ENCODE measurements at regions not wholly inside any gene's neighbourhood (a gene's known extent, or its start where the extent isn't known, plus 50 kb on each side); places are given as distances from the start of the nearest gene placed in this dataset.

DNA sequence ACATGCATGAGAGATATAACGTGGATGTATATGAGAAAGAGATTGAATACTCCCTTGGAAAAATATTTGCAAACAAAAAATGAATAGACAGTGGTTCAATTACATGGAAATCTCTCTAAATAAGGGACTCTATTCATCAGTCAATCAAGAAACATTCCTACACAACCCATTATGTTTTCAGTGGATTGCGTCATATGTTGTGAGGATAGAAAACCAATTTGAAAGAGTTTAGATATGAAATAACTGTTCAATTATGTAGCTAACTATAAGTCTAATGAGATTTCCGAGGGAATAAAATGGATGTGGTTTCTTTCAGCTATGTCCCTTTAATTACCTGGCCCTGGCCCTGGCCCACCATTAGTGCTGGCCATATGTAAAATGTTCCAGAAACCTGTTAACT is 86.7 kb upstream of the TMCO5A start:
- Histone ChIP-seq H3F3A (replicated peaks; ENCODE audit: insufficient read depth) (no peaks in the 10 kb centered on the region), H3K79me2 (ENCODE audit: insufficient read depth) (no peaks in the 10 kb centered on the region), H3K9me2 (no peaks in the 10 kb centered on the region), H3K4me1 (ENCODE audit: control insufficient read depth in 1 of 2, insufficient read depth in 2 of 2, low read depth in 1 of 2, low read length in 1 of 2) (no peaks in the 10 kb centered on the region), H3K36me3 (replicated peaks in 1 of 2; ENCODE audit: control insufficient read depth in 1 of 2, insufficient read depth in 2 of 2, low read length in 1 of 2) (no peaks in the 10 kb centered on the region), H3K9ac (no peak overlapping the region), H4K20me1 (ENCODE audit: insufficient read depth) (no peaks in the 10 kb centered on the region), H3K4me3 (ENCODE audit: low read depth in 2 of 2, low read length in 1 of 2) (no peak overlapping the region), H3K4me2 (no peak overlapping the region), H3K9me3 (no peaks in the 10 kb centered on the region), H3K27ac (ENCODE audit: low read depth in 2 of 2, low read length in 1 of 2) (no peak overlapping the region), H3K27me3 (ENCODE audit: insufficient read depth) (no peaks in the 10 kb centered on the region), H2AFZ (ENCODE audit: low read depth) (no peak overlapping the region)
- CTCF ChIA-PET: interaction anchor here (0.6 kb wide), 1 partner anchor 20 kb away, joined by 3 read pairs; no protein-coding TSS in a partner anchor
- POLR2A ChIA-PET: no interaction called here
- no peak for DNase-seq
- TF ChIP-seq, protein P1, sequence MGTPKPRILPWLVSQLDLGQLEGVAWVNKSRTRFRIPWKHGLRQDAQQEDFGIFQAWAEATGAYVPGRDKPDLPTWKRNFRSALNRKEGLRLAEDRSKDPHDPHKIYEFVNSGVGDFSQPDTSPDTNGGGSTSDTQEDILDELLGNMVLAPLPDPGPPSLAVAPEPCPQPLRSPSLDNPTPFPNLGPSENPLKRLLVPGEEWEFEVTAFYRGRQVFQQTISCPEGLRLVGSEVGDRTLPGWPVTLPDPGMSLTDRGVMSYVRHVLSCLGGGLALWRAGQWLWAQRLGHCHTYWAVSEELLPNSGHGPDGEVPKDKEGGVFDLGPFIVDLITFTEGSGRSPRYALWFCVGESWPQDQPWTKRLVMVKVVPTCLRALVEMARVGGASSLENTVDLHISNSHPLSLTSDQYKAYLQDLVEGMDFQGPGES (IDR thresholded peaks at IDR 0.05; ENCODE audit: low read depth, low read length): no peak
- TF ChIP-seq POLR2AphosphoS5 (IDR thresholded peaks at IDR 0.05; ENCODE audit: low read depth, low read length) (no peak), MXI1 (IDR thresholded peaks at IDR 0.05; ENCODE audit: low read depth, low read length) (no peak), EZH2phosphoT487 (IDR thresholded peaks at IDR 0.05; ENCODE audit: borderline replicate concordance, low read depth) (no peak), MEF2A (IDR thresholded peaks at IDR 0.05; ENCODE audit: borderline replicate concordance, low read depth) (no peak), FOSL2 (IDR thresholded peaks at IDR 0.05; ENCODE audit: borderline replicate concordance, low read depth) (no peak), ELF1 (IDR thresholded peaks at IDR 0.05) (no peak), REST (IDR thresholded peaks at IDR 0.05; ENCODE audit: low read depth, low read length) (no peak), TAF1 (IDR thresholded peaks at IDR 0.05; ENCODE audit: borderline replicate concordance, low read depth, low read length) (no peak), CHD2 (IDR thresholded peaks at IDR 0.05; ENCODE audit: low read length, partially characterized antibody) (no peak), RAD21 (IDR thresholded peaks at IDR 0.05; ENCODE audit: low read length) (no peak), FOXM1 (IDR thresholded peaks at IDR 0.05; ENCODE audit: low read depth) (no peak), MAX (IDR thresholded peaks at IDR 0.05; ENCODE audit: low read depth) (no peak)
- 72% methylated on average over 3 of the region's 3 CpGs for WGBS (ENCODE audit: low lambda C conversion rate)

DNA sequence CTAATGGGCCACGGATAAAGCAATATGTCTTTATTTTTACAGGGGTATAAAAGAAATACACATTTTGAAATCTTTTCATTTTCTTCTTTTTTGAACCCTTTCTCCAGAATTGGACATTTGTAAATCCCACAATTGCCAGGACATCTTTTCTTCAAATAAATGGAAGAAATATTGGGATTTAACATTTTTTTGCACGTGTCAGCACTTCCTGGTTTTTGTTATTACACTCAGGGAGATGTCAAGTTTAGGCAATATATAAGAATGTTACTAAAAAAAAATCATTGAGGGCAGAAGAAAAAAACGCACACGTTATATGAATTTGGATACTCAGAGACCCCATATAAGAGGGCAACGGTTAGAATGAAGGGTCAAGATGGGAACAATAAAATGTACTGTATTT is 78.3 kb upstream of the TMCO5A start:
- no peaks in the 10 kb centered on the region for H3K27me3 ChIP-seq (ENCODE audit: insufficient read depth)
- no peaks in the 10 kb centered on the region for H3K9me3 ChIP-seq
- WGBS (ENCODE audit: low lambda C conversion rate): 87% methylated on average over 5 of the region's 5 CpGs
- no peaks in the 10 kb centered on the region for H3K9me2 ChIP-seq
- H3K9ac ChIP-seq: no peak overlapping the region
- no peaks in the 10 kb centered on the region for H3K36me3 ChIP-seq (replicated peaks in 1 of 2; ENCODE audit: control insufficient read depth in 1 of 2, insufficient read depth in 2 of 2, low read length in 1 of 2)
- CTCF ChIA-PET: interaction anchor here (1.6 kb wide), 1 partner anchor 18 kb away, joined by 3 read pairs; no protein-coding TSS in a partner anchor
- no peak for DNase-seq
- H3K79me2 ChIP-seq (ENCODE audit: insufficient read depth): no peaks in the 10 kb centered on the region
- no peak overlapping the region for H3K4me2 ChIP-seq
- POLR2A ChIA-PET: no interaction called here
- H3K27ac ChIP-seq (ENCODE audit: low read depth in 2 of 2, low read length in 1 of 2): no peak overlapping the region
- H4K20me1 ChIP-seq (ENCODE audit: insufficient read depth): no peaks in the 10 kb centered on the region
- H3K4me1 ChIP-seq (ENCODE audit: control insufficient read depth in 1 of 2, insufficient read depth in 2 of 2, low read depth in 1 of 2, low read length in 1 of 2): no peaks in the 10 kb centered on the region; a peak in 1 of 4 replicates
- H3F3A ChIP-seq (replicated peaks; ENCODE audit: insufficient read depth): no peaks in the 10 kb centered on the region
- no peak overlapping the region for H3K4me3 ChIP-seq (ENCODE audit: low read depth in 2 of 2, low read length in 1 of 2)
- no peak overlapping the region for H2AFZ ChIP-seq (ENCODE audit: low read depth)
- TF ChIP-seq JUND (IDR thresholded peaks at IDR 0.05) (no peak), USF2 (IDR thresholded peaks at IDR 0.05; ENCODE audit: borderline replicate concordance, low read depth, low read length) (no peak), FOXJ3 (CRISPR knock-in tag; IDR thresholded peaks at IDR 0.05) (no peak), RAD21 (IDR thresholded peaks at IDR 0.05; ENCODE audit: low read length) (no peak), NFIC (IDR thresholded peaks at IDR 0.05; ENCODE audit: borderline replicate concordance) (no peak), REST (IDR thresholded peaks at IDR 0.05; ENCODE audit: low read depth, low read length) (no peak), GABPA (IDR thresholded peaks at IDR 0.05; ENCODE audit: low read depth) (no peak), RFX5 (IDR thresholded peaks at IDR 0.05; ENCODE audit: low read length) (no peak), TEAD4 (IDR thresholded peaks at IDR 0.05; ENCODE audit: borderline replicate concordance, insufficient read depth) (no peak), MEF2A (IDR thresholded peaks at IDR 0.05; ENCODE audit: borderline replicate concordance, low read depth) (no peak)

All from SK-N-SH (cell line).